ENCODE measurements at regions not wholly inside any gene's neighbourhood (a gene's known extent, or its start where the extent isn't known, plus 50 kb on each side); places are given as distances from the start of the nearest gene placed in this dataset.

- DNase-seq (ENCODE audit: low spot score), result no peak
Measured at GRCh38 chr16:50469121-50469743, 79.0 kb upstream of the NKD1 start.

GRCh38 chr16:50468749-50469078, 79.5 kb upstream of the NKD1 start:
- DNase-seq (ENCODE audit: low spot score), result no peak

GRCh38 chr16:50467943-50468748, 80.0 kb upstream of the NKD1 start:
- DNase-seq (ENCODE audit: low spot score), result peak; percentile 43

- DNase-seq (ENCODE audit: low spot score), result no peak
Measured at GRCh38 chr16:50467559-50467942, 80.6 kb upstream of the NKD1 start.

- no peak for DNase-seq (ENCODE audit: low spot score)
Measured at GRCh38 chr16:50466170-50466569, 82.0 kb upstream of the NKD1 start.

- DNase-seq (ENCODE audit: low spot score), result no peak
Measured at GRCh38 chr16:50464325-50465290, 83.6 kb upstream of the NKD1 start.

GRCh38 chr16:50463581-50464324, 84.4 kb upstream of the NKD1 start:
- DNase-seq (ENCODE audit: low spot score), result no peak

- no peak for DNase-seq (ENCODE audit: low spot score)
Measured at GRCh38 chr16:50462793-50463507, 85.2 kb upstream of the NKD1 start.

GRCh38 chr16:50461400-50461760, 86.8 kb upstream of the NKD1 start:
- no peak for DNase-seq (ENCODE audit: low spot score)

- DNase-seq (ENCODE audit: low spot score), result no peak
Measured at GRCh38 chr16:50460538-50461399, 87.4 kb upstream of the NKD1 start.

- no peak for DNase-seq (ENCODE audit: low spot score)
Measured at GRCh38 chr16:50459496-50460080, 88.6 kb upstream of the NKD1 start.

GRCh38 chr16:50458667-50459495, 89.3 kb upstream of the NKD1 start:
- DNase-seq (ENCODE audit: low spot score), result no peak

GRCh38 chr16:50457979-50458491, 89.2 kb upstream of the BRD7 start:
- DNase-seq (ENCODE audit: low spot score), result no peak

- no peak for DNase-seq (ENCODE audit: low spot score)
Measured at GRCh38 chr16:50457423-50457822, 88.6 kb upstream of the BRD7 start.

- DNase-seq (ENCODE audit: low spot score), result no peak
Measured at GRCh38 chr16:50455288-50455845, 86.6 kb upstream of the BRD7 start.

- no peak for DNase-seq (ENCODE audit: low spot score)
Measured at GRCh38 chr16:50453446-50453845, 84.7 kb upstream of the BRD7 start.

- DNase-seq (ENCODE audit: low spot score), result no peak
Measured at GRCh38 chr16:50451951-50452508, 83.2 kb upstream of the BRD7 start.

GRCh38 chr16:50450957-50451356, 82.2 kb upstream of the BRD7 start:
- DNase-seq (ENCODE audit: low spot score), result no peak

Data from AG08396 (cell line).